Glutamatergic neuron (in vitro differentiated cells): ENCODE measurements at regions not wholly inside any gene's neighbourhood (a gene's known extent, or its start where the extent isn't known, plus 50 kb on each side); places are given as distances from the start of the nearest gene placed in this dataset.

Source experiments
- DNase-seq: peaks from one replicate; pipeline ENCODE4 v3.0.0; 2022
- H3K27ac Mint-ChIP-seq: one replicate; pipeline ENCODE4 v1.8.0; 2020; ENCODE audit warnings: mild to moderate bottlenecking, mixed read lengths, inconsistent platforms; ENCODE audit not compliant: unreplicated experiment
- H3K27me3 Mint-ChIP-seq: one replicate; pipeline ENCODE4 v1.8.0; 2020; ENCODE audit warnings: mild to moderate bottlenecking, moderate library complexity, mixed read lengths, inconsistent platforms; ENCODE audit not compliant: unreplicated experiment
- H3K36me3 Mint-ChIP-seq: one replicate; pipeline ENCODE4 v1.8.0; 2020; ENCODE audit warnings: mild to moderate bottlenecking, mixed read lengths, inconsistent platforms; ENCODE audit not compliant: unreplicated experiment
- H3K4me1 Mint-ChIP-seq: one replicate; pipeline ENCODE4 v1.8.0; 2020; ENCODE audit warnings: mild to moderate bottlenecking, low read depth, mixed read lengths, inconsistent platforms; ENCODE audit not compliant: unreplicated experiment
- H3K4me3 Mint-ChIP-seq: one replicate; pipeline ENCODE4 v1.8.0; 2020; ENCODE audit warnings: mild to moderate bottlenecking, mixed read lengths, inconsistent platforms; ENCODE audit not compliant: unreplicated experiment
- H3K9me3 Mint-ChIP-seq: one replicate; pipeline ENCODE4 v1.8.0; 2020; ENCODE audit warnings: mild to moderate bottlenecking, moderate library complexity, mixed read lengths, inconsistent platforms; ENCODE audit not compliant: unreplicated experiment
- TF ChIP-seq, protein P1 (sequence below): fragments of 200-600 bp; sonication (generic); IDR thresholded peaks from one replicate; pipeline ENCODE4 v1.5.0; 2021; ENCODE audit not compliant: partially characterized antibody, unreplicated experiment

DNA sequence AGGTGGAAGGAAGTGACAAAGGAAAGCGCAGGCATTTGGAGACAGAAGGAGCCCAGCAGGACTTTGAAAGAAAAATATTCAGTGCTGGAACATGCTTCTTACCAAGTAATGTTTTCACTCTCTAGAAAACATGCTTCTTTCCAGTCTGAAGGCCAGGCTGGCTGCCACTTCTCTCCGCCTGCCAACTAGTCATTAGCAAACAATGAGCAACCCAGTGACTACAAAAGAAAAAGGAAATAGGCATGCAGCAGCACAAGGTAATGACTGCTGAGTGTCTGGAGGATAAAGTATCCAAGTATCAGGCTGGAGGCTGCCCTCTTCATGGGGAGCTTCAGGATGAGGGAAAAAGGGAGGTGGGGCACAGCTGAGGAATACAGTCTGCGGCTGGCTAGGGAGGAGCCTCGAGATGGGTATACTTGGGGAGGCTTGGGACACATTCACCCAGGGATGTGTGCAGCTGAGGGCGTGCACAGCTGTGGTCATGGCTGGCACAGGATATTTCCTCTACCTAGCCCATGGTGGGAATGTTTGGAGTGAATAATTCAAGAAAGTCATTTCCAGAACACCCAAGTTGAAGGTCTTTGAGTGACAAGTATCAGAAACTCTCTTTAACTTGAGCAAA lies 161.5 kb upstream of the KIF2A start:
- H3K27ac Mint-ChIP-seq: no peak overlapping the region
- DNase-seq: no peak
- TF ChIP-seq, protein P1, sequence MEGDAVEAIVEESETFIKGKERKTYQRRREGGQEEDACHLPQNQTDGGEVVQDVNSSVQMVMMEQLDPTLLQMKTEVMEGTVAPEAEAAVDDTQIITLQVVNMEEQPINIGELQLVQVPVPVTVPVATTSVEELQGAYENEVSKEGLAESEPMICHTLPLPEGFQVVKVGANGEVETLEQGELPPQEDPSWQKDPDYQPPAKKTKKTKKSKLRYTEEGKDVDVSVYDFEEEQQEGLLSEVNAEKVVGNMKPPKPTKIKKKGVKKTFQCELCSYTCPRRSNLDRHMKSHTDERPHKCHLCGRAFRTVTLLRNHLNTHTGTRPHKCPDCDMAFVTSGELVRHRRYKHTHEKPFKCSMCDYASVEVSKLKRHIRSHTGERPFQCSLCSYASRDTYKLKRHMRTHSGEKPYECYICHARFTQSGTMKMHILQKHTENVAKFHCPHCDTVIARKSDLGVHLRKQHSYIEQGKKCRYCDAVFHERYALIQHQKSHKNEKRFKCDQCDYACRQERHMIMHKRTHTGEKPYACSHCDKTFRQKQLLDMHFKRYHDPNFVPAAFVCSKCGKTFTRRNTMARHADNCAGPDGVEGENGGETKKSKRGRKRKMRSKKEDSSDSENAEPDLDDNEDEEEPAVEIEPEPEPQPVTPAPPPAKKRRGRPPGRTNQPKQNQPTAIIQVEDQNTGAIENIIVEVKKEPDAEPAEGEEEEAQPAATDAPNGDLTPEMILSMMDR: no peak
- peaks cover 2% of the 10 kb centered on the region for H3K27me3 Mint-ChIP-seq
- H3K36me3 Mint-ChIP-seq: peaks cover 8% of the 10 kb centered on the region
- no peak overlapping the region for H3K4me3 Mint-ChIP-seq
- no peaks in the 10 kb centered on the region for H3K4me1 Mint-ChIP-seq
- peaks cover 1% of the 10 kb centered on the region for H3K9me3 Mint-ChIP-seq

DNA sequence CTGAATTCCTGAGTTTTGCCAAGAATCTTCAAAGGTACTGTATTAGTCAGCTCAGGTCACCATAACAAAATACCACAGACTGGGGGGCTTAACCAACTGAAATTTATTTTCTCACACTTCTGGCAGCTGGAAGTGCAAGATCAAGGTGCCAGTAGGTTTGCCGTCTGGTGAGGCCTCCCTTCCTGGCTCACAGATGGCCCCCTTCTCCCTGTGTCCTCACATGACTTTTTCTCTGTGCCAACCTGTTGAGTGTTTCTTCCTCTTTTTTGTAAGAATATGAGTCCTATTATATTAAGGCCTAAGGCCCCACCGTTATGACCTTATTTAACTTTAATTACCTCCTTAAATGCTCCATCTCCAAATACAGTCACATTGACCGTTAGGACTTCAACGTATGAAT lies 156.1 kb upstream of the KIF2A start:
- H3K27ac Mint-ChIP-seq: no peak overlapping the region
- H3K9me3 Mint-ChIP-seq: peaks cover 1% of the 10 kb centered on the region
- no peak for DNase-seq
- H3K4me1 Mint-ChIP-seq: no peaks in the 10 kb centered on the region
- TF ChIP-seq, protein P1: no peak
- peaks cover 2% of the 10 kb centered on the region for H3K27me3 Mint-ChIP-seq
- no peak overlapping the region for H3K4me3 Mint-ChIP-seq
- H3K36me3 Mint-ChIP-seq: peaks cover 8% of the 10 kb centered on the region

DNA sequence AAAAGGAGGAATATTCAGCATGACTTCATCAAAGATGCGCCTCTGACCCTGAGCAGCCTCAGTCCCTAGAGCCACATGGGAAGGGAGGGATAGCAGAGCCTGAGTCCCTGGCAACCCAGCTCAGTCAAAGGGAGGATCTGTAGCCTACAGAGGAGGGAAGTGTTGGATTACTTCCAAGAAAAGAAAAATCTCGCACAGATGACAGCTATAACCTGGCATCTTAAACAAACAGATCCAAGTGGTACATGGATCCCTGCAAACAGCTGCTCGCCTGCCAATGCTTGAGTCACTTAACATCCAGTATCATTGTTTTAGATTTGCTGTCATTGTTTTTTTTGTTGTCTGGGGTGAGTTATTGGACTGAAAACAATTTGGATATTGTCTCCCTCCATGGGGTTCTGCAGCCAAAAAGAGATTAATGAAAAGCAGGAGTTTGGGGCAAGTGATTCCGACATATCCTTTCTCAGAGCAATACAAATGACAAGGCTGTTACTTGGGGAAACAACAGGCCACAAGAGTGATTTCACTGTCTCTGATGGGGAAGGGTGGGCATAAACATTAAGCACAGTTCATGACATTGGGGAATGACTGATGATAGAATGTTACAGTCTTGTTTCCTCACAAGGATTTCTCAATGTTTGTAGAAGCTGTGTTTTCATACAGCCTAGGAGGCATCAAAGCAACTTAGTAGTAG lies 153.5 kb upstream of the KIF2A start:
- no peaks in the 10 kb centered on the region for H3K9me3 Mint-ChIP-seq
- H3K27me3 Mint-ChIP-seq: peaks cover 2% of the 10 kb centered on the region
- H3K4me1 Mint-ChIP-seq: no peaks in the 10 kb centered on the region
- TF ChIP-seq, protein P1: no peak
- H3K4me3 Mint-ChIP-seq: no peak overlapping the region
- no peaks in the 10 kb centered on the region for H3K36me3 Mint-ChIP-seq
- no peak for DNase-seq
- no peak overlapping the region for H3K27ac Mint-ChIP-seq

DNA sequence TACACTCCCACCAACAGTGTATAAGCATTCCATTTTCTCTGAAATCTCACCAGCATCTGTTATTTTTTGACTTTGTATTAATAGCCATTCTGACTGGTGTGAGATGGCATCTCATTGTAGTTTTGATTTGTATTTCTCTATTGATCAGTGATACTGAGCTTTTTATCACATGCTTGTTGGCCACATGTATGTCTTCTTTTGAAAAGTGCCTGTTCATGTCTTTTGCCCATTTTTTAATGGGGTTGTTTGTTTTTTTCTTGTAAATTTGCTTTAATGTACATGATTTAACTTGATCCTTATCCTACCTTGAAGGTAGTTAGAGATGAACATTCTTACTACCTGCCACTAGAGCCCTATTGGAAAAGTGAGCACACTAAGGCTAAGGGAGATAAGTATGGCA lies 151.2 kb upstream of the KIF2A start:
- DNase-seq: no peak
- TF ChIP-seq, protein P1: no peak
- no peak overlapping the region for H3K27ac Mint-ChIP-seq
- peaks cover 3% of the 10 kb centered on the region for H3K9me3 Mint-ChIP-seq
- H3K36me3 Mint-ChIP-seq: peaks cover 6% of the 10 kb centered on the region
- no peak overlapping the region for H3K4me3 Mint-ChIP-seq
- peaks cover 2% of the 10 kb centered on the region for H3K27me3 Mint-ChIP-seq
- H3K4me1 Mint-ChIP-seq: no peaks in the 10 kb centered on the region

DNA sequence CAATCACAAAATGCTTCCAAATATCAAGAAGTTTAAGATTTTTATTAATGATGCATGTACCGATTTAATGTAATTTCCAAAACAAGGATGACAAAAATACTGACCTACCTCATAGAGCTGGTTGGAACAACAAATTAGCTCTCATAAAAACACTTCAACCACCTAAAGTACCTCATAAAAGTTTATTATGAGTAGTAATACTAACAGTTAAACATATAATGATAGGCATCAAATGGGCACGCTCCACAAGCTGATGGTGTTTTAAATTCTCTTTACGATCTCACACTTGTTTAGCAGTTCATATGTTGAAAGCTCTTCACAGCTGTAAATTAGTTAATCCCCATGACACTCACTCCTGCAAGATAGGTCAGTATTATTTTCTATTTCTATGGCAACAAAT lies 150.0 kb upstream of the KIF2A start:
- Mint-ChIP-seq H3K36me3 (peaks cover 6% of the 10 kb centered on the region), H3K4me3 (no peak overlapping the region), H3K27me3 (peaks cover 2% of the 10 kb centered on the region), H3K4me1 (no peaks in the 10 kb centered on the region), H3K27ac (no peak overlapping the region), H3K9me3 (peaks cover 3% of the 10 kb centered on the region)
- TF ChIP-seq, protein P1: no peak
- no peak for DNase-seq
